GM19438 (cell line): ENCODE measurements at regions not wholly inside any gene's neighbourhood (a gene's known extent, or its start where the extent isn't known, plus 50 kb on each side); places are given as distances from the start of the nearest gene placed in this dataset.

ENCODE experiments used
- ATAC-seq: cut with Tn5 transposase; IDR thresholded peaks from one replicate; pipeline ENCODE4 v1.9.1; 2021; ENCODE audit warnings: low read depth; ENCODE audit not compliant: unreplicated experiment

- ATAC-seq: no peak
These were observed 326.6 kb downstream of the BTG1 start for GRCh38 chr12:91819132-91819447.

DNA sequence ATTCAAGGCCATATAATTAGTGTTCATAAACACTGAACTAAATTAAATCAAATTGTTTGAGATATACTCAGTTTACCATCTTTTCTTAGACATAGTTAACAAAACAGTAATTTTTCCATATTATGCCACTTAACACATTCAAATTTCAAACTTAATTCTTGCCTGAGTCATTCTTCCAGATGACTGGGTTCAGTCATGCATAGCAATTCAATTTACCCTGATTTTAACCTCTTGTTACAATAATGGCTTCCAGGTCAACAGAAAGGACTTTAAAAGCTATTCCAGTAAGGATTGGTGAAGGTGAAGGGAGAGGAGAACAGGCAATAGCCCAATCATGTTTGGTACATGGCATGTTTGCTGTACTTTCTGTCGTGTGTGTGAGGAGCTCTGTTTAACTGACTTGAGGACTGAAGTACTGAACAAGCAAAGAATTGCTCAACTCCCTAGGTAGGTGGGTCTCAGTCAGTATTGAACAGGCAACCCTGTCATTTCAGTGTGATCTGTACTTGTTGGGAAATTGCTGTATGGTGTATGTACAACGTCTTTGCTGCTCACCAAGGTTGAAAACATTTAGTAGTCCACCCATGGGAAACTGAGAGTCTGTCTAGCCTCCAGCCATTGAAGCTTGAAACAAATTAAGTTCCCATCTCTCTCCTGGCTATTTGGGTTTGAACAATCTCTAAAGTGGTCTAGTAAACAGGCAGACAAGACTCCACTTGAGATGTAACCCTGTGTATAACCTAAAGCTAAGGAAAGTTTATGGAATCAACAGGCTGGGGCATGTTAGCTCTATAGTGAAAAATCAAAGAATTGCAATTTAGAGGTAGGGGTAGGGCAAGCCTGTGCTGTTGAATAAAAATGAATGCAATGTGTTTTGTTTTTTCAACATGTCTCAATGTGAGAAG lies 327.2 kb downstream of the BTG1 start:
- no peak for ATAC-seq

GRCh38 chr12:91817517-91817916 lies 328.1 kb downstream of the BTG1 start:
- no peak for ATAC-seq

DNA sequence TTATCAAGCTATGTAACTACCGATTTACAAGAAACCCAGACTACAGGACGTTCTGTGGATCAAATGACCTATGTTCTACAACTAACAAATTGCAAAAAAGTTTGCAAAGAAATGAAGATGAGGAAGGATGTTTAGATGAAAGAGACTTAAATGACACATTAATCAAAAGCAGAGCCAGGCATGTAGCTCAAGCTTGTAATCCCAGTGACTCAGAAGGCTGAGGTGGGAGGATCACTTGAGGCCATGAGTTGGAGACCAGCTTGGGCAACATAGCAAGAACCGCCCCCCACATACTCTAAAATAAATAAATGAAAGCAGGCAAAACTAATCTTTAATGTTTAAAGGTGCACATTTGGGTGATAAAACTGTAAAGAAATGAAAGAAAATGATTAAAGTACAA lies 331.9 kb downstream of the BTG1 start:
- no peak for ATAC-seq

- ATAC-seq: peak; percentile 87
These were observed 334.0 kb downstream of the BTG1 start for GRCh38 chr12:91811481-91812287.

GRCh38 chr12:91810531-91811451 lies 334.9 kb downstream of the BTG1 start:
- no peak for ATAC-seq

DNA sequence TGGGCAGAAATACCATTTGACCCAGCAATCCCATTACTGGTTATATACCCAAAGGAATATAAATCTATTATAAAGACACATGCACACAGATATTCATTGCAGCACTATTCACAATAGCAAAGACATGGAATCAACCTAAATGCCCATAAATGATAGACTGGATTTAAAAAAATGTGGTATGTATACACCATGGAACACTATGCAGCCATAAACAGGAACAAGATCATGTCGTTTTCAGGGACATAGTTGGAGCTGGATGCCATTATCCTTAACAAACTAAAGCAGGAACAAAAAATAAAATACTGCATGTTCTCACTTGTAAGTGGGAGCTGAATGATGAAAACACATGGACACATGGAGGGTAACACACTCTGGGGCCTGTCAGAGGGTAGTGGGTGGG lies 335.6 kb downstream of the BTG1 start:
- no peak for ATAC-seq

DNA sequence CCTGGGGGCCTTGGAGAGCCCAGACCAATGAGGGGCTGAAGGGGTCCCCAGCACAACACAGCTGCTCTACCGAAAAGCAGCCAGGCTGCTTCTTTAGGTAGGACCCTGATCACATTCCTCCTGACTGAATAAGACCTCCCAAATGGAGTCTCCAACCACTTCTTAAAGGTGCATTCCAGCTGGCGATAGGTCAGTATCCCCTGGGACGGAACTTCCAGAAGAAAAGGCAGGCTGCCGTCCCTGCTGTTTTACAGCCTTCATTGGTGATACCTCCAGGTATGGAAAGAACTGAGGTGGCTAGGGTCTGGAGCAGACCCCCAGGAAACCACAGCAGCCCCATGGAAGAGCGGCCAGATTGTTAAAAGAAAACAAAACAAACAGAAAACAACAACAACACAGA lies 340.6 kb downstream of the BTG1 start:
- no peak for ATAC-seq

- ATAC-seq: no peak
These were observed 341.1 kb downstream of the BTG1 start for GRCh38 chr12:91804533-91804932.

DNA sequence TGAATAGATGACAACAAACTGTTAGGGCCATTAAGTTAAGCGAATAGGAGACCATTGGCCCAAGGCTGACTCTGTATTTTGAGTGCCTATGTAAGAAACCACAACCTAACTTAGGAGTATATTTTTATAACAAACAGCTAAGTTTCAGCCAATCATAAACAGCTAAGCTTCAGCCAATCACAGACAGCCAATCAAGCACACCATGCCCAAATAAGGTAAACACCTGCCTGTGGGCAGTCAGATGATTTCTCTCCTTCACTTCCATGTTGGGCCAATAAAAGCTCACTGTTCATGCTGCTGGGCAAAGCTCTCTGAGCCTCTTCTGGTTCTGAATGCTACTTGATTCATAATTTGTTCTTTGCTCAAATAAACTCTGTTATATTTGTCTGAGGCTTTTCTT lies 344.6 kb downstream of the BTG1 start:
- no peak for ATAC-seq

DNA sequence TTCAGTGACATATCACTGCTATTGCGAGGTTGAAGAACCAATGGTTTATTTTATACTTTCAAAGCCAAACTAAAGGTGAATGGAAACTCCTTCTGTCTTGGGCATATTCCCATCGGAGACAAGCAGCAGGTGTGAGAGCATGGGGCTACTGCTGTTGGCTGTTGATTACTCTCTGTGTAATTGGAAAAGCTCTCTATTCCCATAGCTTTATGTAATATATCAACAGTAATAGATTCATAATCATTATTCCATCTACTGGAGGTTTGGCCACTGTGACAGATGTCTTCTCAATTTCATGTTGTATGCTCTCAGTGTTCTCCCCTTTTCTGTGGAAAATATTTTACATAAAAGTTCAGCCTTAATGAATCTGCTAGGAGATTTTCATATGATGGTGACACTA lies 352.0 kb downstream of the BTG1 start:
- no peak for ATAC-seq

DNA sequence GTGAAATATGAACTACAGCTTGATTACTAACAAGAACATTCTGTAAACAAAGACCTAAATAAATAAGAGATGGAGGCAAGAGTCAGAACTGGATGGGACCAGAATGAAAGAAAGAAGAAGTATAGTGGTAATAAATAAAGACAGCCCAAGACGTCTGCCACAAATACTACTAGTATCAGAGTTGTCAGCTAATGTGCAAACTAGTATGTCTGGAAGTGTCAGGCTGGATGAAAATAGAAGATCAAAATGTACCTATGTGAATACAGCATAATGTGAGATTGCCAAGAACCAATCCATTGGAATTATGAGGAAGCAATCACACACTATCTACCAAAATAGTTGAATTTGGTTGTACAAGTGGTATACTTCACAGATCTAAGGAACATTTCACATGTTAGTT lies 353.0 kb downstream of the BTG1 start:
- no peak for ATAC-seq

DNA sequence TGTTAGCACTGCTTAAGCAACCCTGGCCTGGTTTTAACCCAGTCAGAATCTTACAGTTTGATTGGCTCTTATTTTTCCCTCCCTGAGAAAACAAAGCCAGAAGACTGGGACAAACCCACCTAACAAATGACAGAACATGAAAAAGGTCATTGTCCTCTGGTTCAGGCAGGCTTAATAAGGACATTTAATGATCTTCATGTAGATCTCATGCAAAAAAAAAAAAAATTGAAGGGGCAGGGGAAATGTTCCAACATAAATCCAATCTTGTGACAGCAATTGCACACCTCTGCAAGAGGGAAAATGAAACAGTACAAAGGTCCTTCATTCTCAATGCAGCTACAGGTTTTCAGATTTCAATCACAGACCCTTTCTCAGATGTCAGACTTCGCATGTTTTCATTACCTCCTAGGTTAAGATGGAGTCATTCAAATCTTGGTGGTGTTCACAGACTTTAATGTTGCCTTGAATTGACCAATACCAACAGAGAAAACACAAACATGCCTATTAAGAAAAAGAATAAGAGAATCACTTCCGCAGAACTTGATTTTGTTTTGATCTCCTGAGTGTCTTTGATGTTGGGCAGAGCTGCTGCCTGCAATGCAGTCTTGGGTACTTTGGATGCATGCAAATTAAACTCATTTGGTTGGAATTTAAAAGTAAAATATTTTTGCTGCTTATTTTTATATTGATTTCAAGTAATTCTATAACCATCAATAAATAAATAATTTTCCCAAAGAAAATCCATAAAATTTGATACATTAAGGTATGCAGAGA lies 359.0 kb downstream of the BTG1 start:
- ATAC-seq: no peak

- no peak for ATAC-seq
These were observed 359.8 kb downstream of the BTG1 start for GRCh38 chr12:91785655-91786498.

DNA sequence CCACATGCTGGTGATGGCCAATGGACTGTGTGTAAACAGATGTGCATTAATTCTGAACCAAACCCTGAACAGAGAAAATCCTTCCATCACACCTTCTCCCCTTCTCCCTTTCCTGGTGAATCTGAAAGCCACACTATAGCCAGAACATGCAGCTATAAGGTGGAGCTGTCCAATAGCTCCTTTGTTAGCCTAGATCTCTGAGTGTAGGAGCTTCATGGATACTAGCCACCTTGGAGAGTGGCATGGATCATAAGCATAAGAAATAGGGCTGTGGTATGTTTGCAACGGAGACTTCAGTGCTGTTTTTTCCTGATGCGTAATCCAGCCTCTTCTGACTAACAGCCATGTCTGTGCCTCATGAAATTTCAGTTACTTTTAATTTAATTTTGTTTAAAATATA lies 364.5 kb downstream of the BTG1 start:
- no peak for ATAC-seq

GRCh38 chr12:91778938-91779400 lies 366.7 kb downstream of the BTG1 start:
- ATAC-seq: peak; percentile 86

DNA sequence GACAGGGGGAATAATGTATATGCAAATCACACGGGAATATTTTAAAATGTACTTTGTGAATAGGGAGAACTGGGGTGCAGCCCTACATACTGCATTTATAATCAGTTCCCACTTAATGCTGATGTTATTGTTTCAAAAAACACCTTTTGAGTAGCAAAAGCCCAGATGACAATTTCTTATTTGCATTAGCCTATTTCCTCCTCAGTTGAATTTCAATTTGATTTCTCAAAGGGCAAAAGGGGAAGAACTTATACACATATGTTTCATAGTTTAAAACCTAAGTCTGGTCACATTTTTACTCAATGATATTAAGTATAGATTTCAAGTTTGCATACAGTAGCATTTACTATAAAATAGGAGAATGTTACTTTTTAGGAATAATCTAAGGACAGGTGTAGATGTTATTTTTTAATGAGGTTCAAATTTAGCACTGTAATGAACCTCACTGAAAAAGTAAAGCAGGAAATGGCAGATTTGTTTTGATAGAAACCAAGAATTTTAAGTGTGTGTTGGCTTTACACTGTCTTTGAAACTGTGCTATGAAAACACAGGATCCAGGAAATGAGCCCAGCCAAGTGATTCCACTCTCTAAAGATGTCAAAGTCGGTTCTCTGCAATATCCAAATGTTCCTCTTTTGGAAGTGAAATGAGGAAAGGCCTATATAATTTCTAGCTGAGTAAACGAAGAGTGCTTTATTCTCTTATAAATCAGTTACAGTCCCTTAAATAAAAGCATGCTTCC lies 367.4 kb downstream of the BTG1 start:
- ATAC-seq: peak; percentile 69

DNA sequence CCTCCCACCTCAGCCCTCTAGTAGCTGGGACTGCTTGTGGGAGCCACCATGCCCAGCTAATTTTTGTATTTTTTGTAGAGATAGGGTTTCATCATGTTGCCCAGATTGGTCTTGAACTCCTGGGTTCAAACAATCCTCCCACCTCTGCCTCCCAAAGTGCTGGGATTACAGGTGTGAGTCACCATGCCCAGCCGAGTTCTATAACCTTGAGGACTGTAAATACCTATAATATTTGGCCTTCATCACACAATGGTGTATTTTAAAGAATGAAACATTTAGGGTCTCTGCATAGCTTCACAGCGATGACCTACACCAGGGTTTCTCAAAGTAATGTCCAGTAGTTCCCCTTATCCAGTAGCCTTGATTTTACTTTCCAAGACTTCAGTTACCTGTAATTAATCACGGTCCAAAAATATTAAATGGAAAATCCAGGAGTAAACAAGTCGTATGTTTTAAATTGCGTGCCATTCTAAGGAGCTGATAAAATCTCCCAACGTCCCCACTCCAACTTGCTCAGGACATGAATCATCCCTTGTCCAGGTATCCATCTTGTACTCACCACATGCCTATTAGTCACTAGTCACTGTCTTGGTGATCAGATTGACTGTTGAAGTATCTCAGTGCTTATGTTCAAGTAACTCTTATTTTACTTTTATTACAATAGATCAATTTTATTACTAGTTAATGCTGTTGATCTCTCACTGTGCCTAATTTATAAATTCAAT lies 368.2 kb downstream of the BTG1 start:
- ATAC-seq: no peak
